ENCODE measurements at regions not wholly inside any gene's neighbourhood (a gene's known extent, or its start where the extent isn't known, plus 50 kb on each side); places are given as distances from the start of the nearest gene placed in this dataset.

DNA sequence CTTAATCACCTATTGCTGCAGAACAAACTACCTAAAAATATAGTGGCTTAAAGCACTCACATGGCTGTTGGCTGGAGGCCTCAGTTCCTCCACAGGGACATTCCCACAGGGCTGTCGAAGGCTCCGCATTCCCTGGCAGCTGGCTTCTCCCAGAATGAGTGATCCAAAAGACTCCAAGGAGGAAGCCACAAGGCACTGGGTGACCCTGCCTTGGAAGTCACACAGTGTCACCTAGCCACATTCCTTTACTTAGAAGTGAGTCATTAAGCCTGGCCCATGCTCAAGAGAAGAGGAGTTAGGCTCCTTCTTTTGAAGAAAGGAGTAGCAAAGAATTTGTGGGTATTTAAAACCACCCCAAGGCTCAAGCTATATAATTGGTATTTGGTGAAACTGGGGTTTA is 63.9 kb upstream of the MAP1LC3B2 start:
- DNase-seq (ENCODE audit: low read depth), result peak; percentile 52
- TF ChIP-seq, protein P1, sequence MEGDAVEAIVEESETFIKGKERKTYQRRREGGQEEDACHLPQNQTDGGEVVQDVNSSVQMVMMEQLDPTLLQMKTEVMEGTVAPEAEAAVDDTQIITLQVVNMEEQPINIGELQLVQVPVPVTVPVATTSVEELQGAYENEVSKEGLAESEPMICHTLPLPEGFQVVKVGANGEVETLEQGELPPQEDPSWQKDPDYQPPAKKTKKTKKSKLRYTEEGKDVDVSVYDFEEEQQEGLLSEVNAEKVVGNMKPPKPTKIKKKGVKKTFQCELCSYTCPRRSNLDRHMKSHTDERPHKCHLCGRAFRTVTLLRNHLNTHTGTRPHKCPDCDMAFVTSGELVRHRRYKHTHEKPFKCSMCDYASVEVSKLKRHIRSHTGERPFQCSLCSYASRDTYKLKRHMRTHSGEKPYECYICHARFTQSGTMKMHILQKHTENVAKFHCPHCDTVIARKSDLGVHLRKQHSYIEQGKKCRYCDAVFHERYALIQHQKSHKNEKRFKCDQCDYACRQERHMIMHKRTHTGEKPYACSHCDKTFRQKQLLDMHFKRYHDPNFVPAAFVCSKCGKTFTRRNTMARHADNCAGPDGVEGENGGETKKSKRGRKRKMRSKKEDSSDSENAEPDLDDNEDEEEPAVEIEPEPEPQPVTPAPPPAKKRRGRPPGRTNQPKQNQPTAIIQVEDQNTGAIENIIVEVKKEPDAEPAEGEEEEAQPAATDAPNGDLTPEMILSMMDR (IDR thresholded peaks at IDR 0.05; ENCODE audit: insufficient read depth, low read depth, low read length, missing control alignments), result no peak
- no peak overlapping the region for H3K4me3 ChIP-seq (ENCODE audit: low read length)

DNA sequence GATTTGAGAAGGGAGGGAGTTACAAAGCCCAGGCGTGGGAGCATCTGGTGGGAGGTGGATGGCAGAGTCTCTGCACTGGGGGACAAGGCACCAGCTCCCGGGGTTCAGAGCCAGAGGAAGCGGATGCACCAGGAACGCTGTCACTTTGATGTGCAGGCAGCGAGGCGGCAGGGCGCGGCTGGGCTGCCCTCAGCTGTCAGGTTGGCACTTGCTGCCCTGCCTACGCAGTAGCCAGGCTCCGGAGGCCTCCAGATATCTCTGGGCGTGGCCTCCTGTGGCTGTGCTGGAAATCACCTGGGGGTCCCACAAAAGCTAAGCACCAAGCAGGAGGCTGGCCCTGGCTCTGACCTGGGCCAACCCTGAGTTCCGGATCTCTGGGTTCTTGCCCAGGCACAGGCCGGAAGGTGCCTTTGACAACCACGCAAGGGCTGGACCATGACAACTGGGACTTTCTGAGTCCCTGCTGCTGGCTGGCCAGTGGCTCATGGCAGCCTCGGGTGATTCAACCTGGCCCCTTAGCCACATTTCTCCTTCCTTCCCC is 62.1 kb upstream of the MAP1LC3B2 start:
- TF ChIP-seq, protein P1 (IDR thresholded peaks at IDR 0.05; ENCODE audit: insufficient read depth, low read depth, low read length, missing control alignments), result peak; percentile 10
- no peak overlapping the region for H3K4me3 ChIP-seq (ENCODE audit: low read length)
- DNase-seq (ENCODE audit: low read depth), result peak; percentile 75

DNA sequence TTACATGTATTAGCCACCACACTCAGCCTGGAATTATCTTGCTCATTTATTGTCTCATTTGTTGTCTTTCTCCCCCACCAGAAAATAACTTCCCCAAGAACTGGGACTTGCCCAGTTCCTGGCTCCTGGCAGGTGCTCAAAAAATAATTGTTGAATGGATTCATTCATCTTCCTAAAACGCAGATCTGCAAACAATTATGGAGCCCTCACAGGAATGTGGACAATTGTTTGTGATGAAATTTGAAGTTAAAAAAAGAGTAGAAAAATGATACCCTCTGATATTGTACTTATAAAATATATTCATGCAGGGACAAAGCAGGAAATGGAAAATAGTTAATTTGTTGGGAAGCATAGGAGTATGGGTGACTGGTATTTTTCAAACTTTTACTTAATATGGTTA is 60.7 kb upstream of the MAP1LC3B2 start:
- DNase-seq (ENCODE audit: low read depth), result no peak
- H3K4me3 ChIP-seq (ENCODE audit: low read length), result no peak overlapping the region
- TF ChIP-seq, protein P1 (IDR thresholded peaks at IDR 0.05; ENCODE audit: insufficient read depth, low read depth, low read length, missing control alignments), result no peak

DNA sequence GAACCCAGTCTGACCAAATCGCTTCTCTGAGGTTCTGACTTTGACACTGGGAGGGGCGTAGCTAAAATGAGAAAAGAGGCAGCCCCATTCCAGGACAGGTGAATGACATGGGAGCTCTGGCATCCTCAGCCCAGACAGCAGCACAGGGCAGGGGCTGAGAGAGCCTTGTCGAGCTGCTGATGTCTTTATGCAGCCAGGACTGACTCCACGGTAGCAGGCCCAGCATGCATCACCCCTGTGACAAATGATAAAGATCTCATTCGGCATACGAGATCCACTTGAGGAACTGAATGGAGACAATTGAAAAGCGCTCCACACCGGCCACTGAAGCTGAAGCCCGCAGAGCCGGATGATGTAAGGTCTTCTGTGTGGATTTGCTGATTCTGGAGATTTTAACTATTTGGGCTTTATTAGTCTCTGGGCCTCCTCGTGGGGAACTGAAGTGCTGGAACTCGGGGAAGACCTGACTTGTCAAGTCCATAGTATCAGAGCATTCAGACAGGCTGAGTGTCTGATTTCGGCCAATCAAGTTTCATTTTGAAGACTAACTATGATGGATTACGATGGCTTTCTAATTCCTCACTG is 56.9 kb upstream of the MAP1LC3B2 start:
- DNase-seq (ENCODE audit: low read depth), result no peak
- TF ChIP-seq, protein P1 (IDR thresholded peaks at IDR 0.05; ENCODE audit: insufficient read depth, low read depth, low read length, missing control alignments), result no peak
- no peak overlapping the region for H3K4me3 ChIP-seq (ENCODE audit: low read length)

DNA sequence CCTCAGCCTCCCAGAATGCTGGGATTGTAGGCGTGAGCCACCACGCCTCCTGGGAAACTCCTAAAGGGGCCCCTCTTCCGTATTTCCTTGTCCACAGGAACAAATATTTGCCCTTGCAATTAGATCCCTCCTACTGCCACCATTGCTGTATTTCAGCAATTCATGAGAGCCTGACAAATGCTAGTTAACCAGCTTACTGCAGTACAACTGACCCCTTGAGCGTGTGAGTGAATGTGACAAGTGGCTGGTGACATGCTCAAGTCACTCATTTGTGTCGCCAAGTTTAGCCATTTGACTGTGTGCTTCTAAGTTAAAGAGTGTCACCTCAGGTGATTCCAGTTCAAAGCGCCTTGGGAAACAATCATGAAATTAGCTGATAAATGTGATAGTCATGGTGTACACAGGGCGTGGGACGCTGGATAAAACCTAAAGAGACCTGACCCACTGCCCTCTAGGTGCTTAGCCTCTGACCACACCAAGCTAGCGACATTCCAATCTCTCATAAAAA is 56.1 kb upstream of the MAP1LC3B2 start:
- H3K4me3 ChIP-seq (ENCODE audit: low read length), result no peak overlapping the region
- TF ChIP-seq, protein P1 (IDR thresholded peaks at IDR 0.05; ENCODE audit: insufficient read depth, low read depth, low read length, missing control alignments), result no peak
- DNase-seq (ENCODE audit: low read depth), result no peak

DNA sequence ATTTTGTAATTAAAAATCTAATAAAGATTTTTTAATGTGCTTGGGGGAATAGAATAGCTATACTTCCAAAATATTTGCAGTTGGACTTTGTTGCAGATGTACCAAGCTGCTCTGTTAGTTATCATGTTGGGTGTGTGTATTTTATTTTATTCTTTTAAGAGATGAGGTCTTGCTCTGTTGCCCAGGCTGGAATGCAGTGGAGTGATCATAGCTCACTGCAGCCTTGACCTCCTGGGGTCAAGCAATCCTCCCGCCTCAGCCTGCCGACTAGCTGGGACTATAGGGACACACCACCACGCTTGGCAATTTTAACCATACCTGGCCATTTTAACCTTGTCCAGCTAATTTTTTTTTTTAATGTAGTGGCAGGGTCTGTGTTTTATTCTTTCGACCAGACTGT is 54.7 kb upstream of the MAP1LC3B2 start:
- no peak for DNase-seq (ENCODE audit: low read depth)
- TF ChIP-seq, protein P1 (IDR thresholded peaks at IDR 0.05; ENCODE audit: insufficient read depth, low read depth, low read length, missing control alignments), result no peak
- H3K4me3 ChIP-seq (ENCODE audit: low read length), result no peak overlapping the region

DNA sequence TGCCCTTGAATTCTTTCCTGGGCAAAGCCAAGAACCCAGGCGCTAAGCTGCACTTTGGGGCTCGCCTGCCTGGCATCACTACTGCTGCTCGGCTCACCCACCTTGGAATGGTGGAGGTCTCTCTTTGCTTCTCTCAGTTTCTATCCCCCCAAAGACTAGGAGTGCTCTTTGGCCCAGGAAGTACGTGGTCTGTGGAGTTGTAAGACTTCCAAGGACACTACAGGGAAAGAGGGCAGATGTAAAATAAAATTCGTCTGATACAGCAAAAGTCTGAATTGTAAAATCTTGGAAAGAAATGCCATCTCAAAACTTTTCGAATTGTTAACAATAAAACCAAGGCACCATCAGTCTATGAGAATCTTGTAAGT is 52.5 kb upstream of the MAP1LC3B2 start:
- no peak overlapping the region for H3K4me3 ChIP-seq (ENCODE audit: low read length)
- TF ChIP-seq, protein P1 (IDR thresholded peaks at IDR 0.05; ENCODE audit: insufficient read depth, low read depth, low read length, missing control alignments), result no peak
- DNase-seq (ENCODE audit: low read depth), result no peak

Data from epithelial cell of esophagus (primary cell).